Neuronal stem cell (in vitro differentiated cells): ENCODE measurements at regions not wholly inside any gene's neighbourhood (a gene's known extent, or its start where the extent isn't known, plus 50 kb on each side); places are given as distances from the start of the nearest gene placed in this dataset.
"Not testable (repeated sequence)": the region's sequence is repeated elsewhere in the genome, so short reads cannot be mapped to it uniquely, and the experiment has no call there.

ENCODE experiments used
- DNase-seq: peaks from one replicate; pipeline ENCODE4 v3.0.0-alpha.2; 2013; ENCODE audit warnings: low spot score
- H2AFZ ChIP-seq: one replicate; pipeline ENCODE4 v1.6.1; 2013; ENCODE audit warnings: mild to moderate bottlenecking, low read length, inconsistent platforms
- H2AK5ac ChIP-seq: 2 replicates; pipeline ENCODE4 v1.6.1; 2013; ENCODE audit warnings: low read depth, mild to moderate bottlenecking, inconsistent platforms, low read length, moderate library complexity, mixed read lengths
- H2BK120ac ChIP-seq: 2 replicates; pipeline ENCODE4 v1.6.1; 2013; ENCODE audit warnings: low read depth, mild to moderate bottlenecking, inconsistent platforms, low read length, moderate library complexity, mixed read lengths
- H2BK12ac ChIP-seq: one replicate; pipeline ENCODE4 v1.6.1; 2013; ENCODE audit warnings: low read length, inconsistent platforms
- H2BK15ac ChIP-seq: 2 replicates; pipeline ENCODE4 v1.6.1; 2013; ENCODE audit warnings: mild to moderate bottlenecking, low read length, inconsistent platforms, mixed read lengths
- H2BK5ac ChIP-seq: one replicate; pipeline ENCODE4 v1.6.1; 2013; ENCODE audit warnings: inconsistent platforms, mild to moderate bottlenecking, low read length, moderate library complexity
- H3K14ac ChIP-seq: one replicate; pipeline ENCODE4 v1.6.1; 2013; ENCODE audit warnings: low read length, inconsistent platforms
- H3K18ac ChIP-seq: 2 replicates; pipeline ENCODE4 v1.6.1; 2013; ENCODE audit warnings: low read length, inconsistent platforms
- H3K23ac ChIP-seq: 2 replicates; pipeline ENCODE4 v1.6.1; 2013; ENCODE audit warnings: low read depth, mild to moderate bottlenecking, mixed read lengths, low read length, inconsistent platforms; ENCODE audit not compliant: poor library complexity
- H3K27ac ChIP-seq: replicated peaks from 3 replicates; pipeline ENCODE4 v1.5.1; 2013; ENCODE audit warnings: low read length, inconsistent platforms
- H3K27me3 ChIP-seq, 3 experiments: 2 replicates each; pipeline ENCODE4 v1.6.1; 2013; ENCODE audit warnings: low read length in 3 of 3, mild to moderate bottlenecking in 2 of 3, inconsistent platforms in 1 of 3, low read depth in 1 of 3, mixed read lengths in 1 of 3, moderate library complexity in 1 of 3; ENCODE audit not compliant: control insufficient read depth in 3 of 3, insufficient read depth in 3 of 3
- H3K36me3 ChIP-seq, 2 donors: replicated peaks in 1 of 2; 2 replicates each; pipeline ENCODE4 v1.6.1; 2013; ENCODE audit warnings: low read length in 2 of 2; ENCODE audit not compliant: control insufficient read depth in 2 of 2, insufficient read depth in 2 of 2
- H3K4ac ChIP-seq: 2 replicates; pipeline ENCODE4 v1.6.1; 2013; ENCODE audit warnings: inconsistent platforms, mild to moderate bottlenecking, low read length, moderate library complexity
- H3K4me1 ChIP-seq, 2 donors: 1 replicate in 1 of 2; 2 replicates in 1 of 2; pipeline ENCODE4 v1.6.1; 2013; ENCODE audit warnings: low read length in 2 of 2, low read depth in 1 of 2; ENCODE audit not compliant: control insufficient read depth in 2 of 2, insufficient read depth in 1 of 2
- H3K4me2 ChIP-seq: one replicate; pipeline ENCODE4 v1.6.1; 2013; ENCODE audit warnings: mild to moderate bottlenecking, low read length, inconsistent platforms; ENCODE audit not compliant: insufficient read depth, poor library complexity, severe bottlenecking
- H3K4me3 ChIP-seq, 2 donors: 2 replicates each; pipeline ENCODE4 v1.5.1; 2013; ENCODE audit warnings: low read length in 2 of 2, mild to moderate bottlenecking in 2 of 2, inconsistent platforms in 1 of 2, moderate library complexity in 1 of 2
- H3K79me1 ChIP-seq: one replicate; pipeline ENCODE4 v1.6.1; 2013; ENCODE audit warnings: low read depth, mild to moderate bottlenecking, inconsistent platforms, low read length, moderate library complexity
- H3K9ac ChIP-seq: one replicate; pipeline ENCODE4 v1.6.1; 2013; ENCODE audit warnings: mild to moderate bottlenecking, low read depth, low read length, inconsistent platforms; ENCODE audit not compliant: poor library complexity
- H3K9me3 ChIP-seq, 2 donors: replicated peaks in 1 of 2; 2 replicates each; pipeline versions ENCODE3 to v1.6.1; 2013; ENCODE audit warnings: low read length in 2 of 2, mild to moderate bottlenecking in 2 of 2, inconsistent platforms in 1 of 2, low read depth in 1 of 2, mixed read lengths in 1 of 2, moderate library complexity in 1 of 2; ENCODE audit not compliant: control insufficient read depth in 2 of 2, insufficient read depth in 1 of 2
- H4K8ac ChIP-seq: one replicate; pipeline ENCODE4 v1.6.1; 2013; ENCODE audit warnings: low read depth, mild to moderate bottlenecking, inconsistent platforms, low read length, moderate library complexity
- H4K91ac ChIP-seq: one replicate; pipeline ENCODE4 v1.6.1; 2013; ENCODE audit warnings: low read length, low read depth, mild to moderate bottlenecking, inconsistent platforms; ENCODE audit not compliant: poor library complexity
- WGBS, 2 donors: extraction: QIAGEN DNeasy Blood & Tissue Kit; methylation state at CpG; one replicate each; pipeline ENCODE4 v1.1.7; 2013; ENCODE audit warnings: missing lambda C conversion rate in 2 of 2, mixed read lengths in 1 of 2; ENCODE audit not compliant: insufficient read length in 2 of 2, insufficient replicate concordance in 1 of 2; ENCODE audit errors: extremely low coverage in 2 of 2; 5-methylcytosine and 5-hydroxymethylcytosine counted together

DNA sequence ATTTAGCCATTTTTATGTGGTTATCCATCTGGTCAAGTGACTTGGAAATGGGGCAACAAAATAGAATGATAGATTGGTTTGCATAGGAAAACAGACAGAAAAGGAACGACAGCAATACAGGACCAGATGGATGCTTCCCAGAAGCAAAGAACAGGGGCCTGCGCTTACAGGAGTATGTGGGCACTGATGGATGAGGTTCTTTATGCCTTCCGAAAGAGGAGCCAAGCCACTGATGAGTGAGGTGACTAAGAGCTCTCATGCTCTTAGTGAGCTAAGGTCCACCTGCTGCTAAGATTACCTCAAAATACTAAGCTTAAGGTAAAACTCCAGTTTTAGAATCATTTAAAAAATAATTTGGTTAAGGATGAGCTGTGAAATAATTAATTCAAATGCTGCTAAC lies 247.4 kb upstream of the FAM240B start:
- H3K4ac ChIP-seq, H2BK120ac ChIP-seq, H3K9ac ChIP-seq: not testable (repeated sequence)

DNA sequence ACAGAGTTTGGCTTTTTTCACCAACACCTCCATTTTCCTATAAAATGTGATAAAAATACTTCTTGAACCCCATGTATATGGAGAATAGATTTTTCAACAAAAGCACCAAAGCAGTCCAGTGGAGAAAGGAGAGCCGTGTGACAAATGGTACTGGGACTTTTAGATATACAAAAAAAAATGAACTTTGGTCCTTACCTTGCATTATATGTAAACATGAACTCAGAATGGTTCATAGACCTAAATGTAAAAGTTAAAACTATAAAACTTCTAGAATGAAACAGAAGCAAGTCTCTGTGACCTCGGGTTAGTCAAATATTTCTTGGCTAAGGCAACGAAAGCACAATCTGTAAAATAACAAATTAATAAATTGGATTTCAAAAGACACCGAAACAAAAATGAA lies 239.9 kb upstream of the FAM240B start:
- H2AK5ac ChIP-seq, H3K4me3 ChIP-seq, H3K23ac ChIP-seq, H2AFZ ChIP-seq, H3K4ac ChIP-seq, H2BK5ac ChIP-seq, DNase-seq, H3K4me1 ChIP-seq, H3K79me1 ChIP-seq, H3K27ac ChIP-seq, H3K27me3 ChIP-seq, H2BK120ac ChIP-seq, H4K91ac ChIP-seq, H4K8ac ChIP-seq, H3K18ac ChIP-seq, H3K9ac ChIP-seq, H2BK12ac ChIP-seq, H3K36me3 ChIP-seq, H3K9me3 ChIP-seq, H3K14ac ChIP-seq, H2BK15ac ChIP-seq, H3K4me2 ChIP-seq: not testable (repeated sequence)
- no CpG with 5 or more reads among the region's 4 CpGs for WGBS, 2 donors

More for the DNA sequence above, 247.4 kb upstream of the FAM240B start:
- not testable (repeated sequence) for H3K36me3 ChIP-seq, H3K18ac ChIP-seq, H2BK12ac ChIP-seq, H2BK15ac ChIP-seq, H2AFZ ChIP-seq, H2AK5ac ChIP-seq, H3K9me3 ChIP-seq, H3K4me1 ChIP-seq, H3K4me2 ChIP-seq, H4K91ac ChIP-seq, H3K79me1 ChIP-seq, H3K23ac ChIP-seq, H3K14ac ChIP-seq, H3K27ac ChIP-seq, H3K27me3 ChIP-seq, H2BK5ac ChIP-seq, H4K8ac ChIP-seq, DNase-seq, H3K4me3 ChIP-seq
- WGBS, 2 donors: no CpG with 5 or more reads among the region's 3 CpGs

DNA sequence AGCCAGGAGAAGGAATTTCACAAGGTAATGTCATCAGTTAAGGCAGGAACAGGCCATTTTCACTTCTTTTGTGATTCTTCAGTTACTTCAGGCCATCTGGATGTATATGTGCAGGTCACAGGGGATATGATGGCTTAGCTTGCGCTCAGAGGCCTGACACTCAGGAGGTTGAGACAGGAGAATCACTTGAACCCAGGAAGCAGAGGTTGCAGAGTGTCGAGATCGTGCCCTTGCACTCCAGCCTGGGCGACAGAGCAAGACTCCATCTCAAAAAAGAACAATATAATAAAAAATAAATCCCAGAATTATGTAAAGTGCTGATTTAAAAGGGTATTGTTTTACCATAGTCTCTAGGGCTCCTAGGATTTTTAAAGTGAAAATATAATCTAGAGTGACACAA lies 235.9 kb upstream of the FAM240B start:
- not testable (repeated sequence) for H4K8ac ChIP-seq, H3K4me2 ChIP-seq, H3K23ac ChIP-seq, H2BK15ac ChIP-seq, H2AFZ ChIP-seq, H2BK5ac ChIP-seq, H3K79me1 ChIP-seq, H2BK120ac ChIP-seq, H2AK5ac ChIP-seq, H2BK12ac ChIP-seq, H3K36me3 ChIP-seq, H3K14ac ChIP-seq, H3K4me3 ChIP-seq, H3K4me1 ChIP-seq, DNase-seq, H3K27me3 ChIP-seq, H3K9me3 ChIP-seq, H4K91ac ChIP-seq, H3K18ac ChIP-seq, H3K9ac ChIP-seq, H3K4ac ChIP-seq, H3K27ac ChIP-seq
- WGBS, 2 donors: no CpG with 5 or more reads among the region's 4 CpGs

DNA sequence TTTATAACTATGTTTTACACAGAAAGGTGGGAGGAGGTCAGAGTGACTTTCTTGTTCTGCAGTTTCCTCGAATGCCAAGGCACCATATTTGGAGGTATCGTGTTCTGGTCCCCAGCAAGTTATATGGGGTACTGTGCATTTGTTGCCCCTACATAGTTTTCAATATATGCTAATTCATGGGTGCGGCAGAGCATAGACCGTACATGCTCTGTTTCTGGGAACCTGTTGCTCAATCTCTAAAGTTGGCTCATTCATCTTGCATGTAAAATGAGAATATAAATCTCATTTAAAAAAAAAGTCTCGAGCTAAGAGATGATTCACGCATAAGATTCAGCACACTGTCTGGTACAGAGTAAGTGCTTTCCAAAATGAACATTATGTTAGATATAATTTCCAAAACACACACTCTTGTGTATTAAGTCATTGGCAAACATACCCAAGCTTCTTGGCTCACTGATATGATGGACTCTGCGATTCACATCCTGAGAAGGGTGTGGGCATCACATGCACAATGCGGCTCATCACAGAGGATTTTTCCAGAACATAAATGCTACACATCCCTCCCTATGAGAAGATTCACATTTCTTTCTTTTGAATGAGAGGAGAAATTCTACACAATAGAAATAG lies 232.9 kb upstream of the FAM240B start:
- H3K27me3 ChIP-seq, H4K8ac ChIP-seq, H3K14ac ChIP-seq, H2BK120ac ChIP-seq, H3K36me3 ChIP-seq, H2AFZ ChIP-seq, H2BK12ac ChIP-seq, H3K27ac ChIP-seq, H3K4me3 ChIP-seq, H2AK5ac ChIP-seq, H3K4ac ChIP-seq, H3K4me1 ChIP-seq, H2BK15ac ChIP-seq, DNase-seq, H3K9me3 ChIP-seq, H3K23ac ChIP-seq, H2BK5ac ChIP-seq, H3K79me1 ChIP-seq, H4K91ac ChIP-seq, H3K4me2 ChIP-seq, H3K9ac ChIP-seq, H3K18ac ChIP-seq: not testable (repeated sequence)
- no CpG with 5 or more reads among the region's 8 CpGs for WGBS, 2 donors
